Lower leg skin (tissue), 3 donors: ENCODE measurements at regions not wholly inside any gene's neighbourhood (a gene's known extent, or its start where the extent isn't known, plus 50 kb on each side); places are given as distances from the start of the nearest gene placed in this dataset.

ENCODE experiments used
- CTCF ChIP-seq, 3 donors: fragments of 450-650 bp; IDR thresholded peaks; one replicate each; pipeline ENCODE4 v1.5.1; 2016; ENCODE audit warnings: antibody characterized with exemption in 3 of 3, mild to moderate bottlenecking in 3 of 3, moderate library complexity in 2 of 3
- POLR2A ChIP-seq, 2 donors: fragments of 450-650 bp; IDR thresholded peaks; one replicate each; pipeline ENCODE4 v1.6.1; 2016 to 2017; ENCODE audit warnings: antibody characterized with exemption in 2 of 2, mild to moderate bottlenecking in 1 of 2, moderate library complexity in 1 of 2

DNA sequence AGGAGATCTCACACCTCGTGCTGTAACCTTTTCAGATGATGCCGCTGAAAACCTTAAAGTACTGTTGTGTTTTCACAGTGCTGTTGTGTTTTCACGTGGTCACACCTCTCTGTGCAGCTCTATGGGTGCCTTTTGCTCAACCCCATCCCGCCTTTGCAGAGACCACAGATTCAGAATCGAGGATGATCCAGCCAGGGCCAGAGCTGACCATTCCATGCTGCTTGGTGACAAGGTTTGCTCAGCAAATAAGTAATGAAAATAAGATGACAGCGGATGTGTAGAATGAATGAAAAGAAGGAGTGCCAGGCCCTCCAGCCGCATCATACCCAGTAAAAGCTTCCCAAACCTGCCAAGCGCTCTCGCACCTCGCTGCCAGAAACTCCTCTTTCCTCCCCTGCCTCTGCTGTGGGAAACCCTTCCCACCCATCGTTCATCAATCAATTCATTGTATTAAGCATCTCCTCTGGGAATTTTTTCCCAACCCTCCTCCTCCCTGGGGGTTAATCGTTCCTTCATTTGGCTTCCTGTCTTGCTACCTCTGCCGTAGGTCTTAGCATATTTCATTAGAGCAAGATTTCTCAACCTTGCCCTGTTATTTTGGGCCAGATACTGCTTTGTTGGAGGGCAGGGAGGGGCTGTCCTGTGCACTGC lies 93.4 kb upstream of the CRHR1 start:
- TF ChIP-seq CTCF (IDR thresholded peaks at IDR 0.05) (no peak), POLR2A (IDR thresholded peaks at IDR 0.05) (no peak)
